AG08396 (cell line): ENCODE measurements at regions not wholly inside any gene's neighbourhood (a gene's known extent, or its start where the extent isn't known, plus 50 kb on each side); places are given as distances from the start of the nearest gene placed in this dataset.

ENCODE experiments used
- DNase-seq: peaks from one replicate; pipeline ENCODE4 v3.0.0; 2012; ENCODE audit warnings: low spot score, mixed read lengths

DNA sequence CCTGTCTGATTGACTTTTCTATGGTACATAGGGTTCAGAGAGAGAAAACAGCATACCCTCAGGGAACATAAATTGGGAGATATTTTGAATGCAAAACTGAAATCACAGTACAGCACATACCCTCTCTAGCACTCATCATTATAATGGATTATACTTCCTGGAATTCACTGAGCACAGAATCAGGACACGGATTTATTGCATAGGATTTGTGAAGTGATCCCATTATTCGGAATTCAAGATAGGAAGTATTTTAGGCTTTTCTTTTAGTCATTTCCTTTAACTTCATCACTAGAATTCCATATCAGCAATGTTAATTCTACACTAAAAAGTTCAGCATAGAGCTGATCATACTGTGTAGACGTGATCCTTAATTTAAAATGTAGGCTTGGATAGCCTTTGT lies 407.0 kb downstream of the PID1 start:
- DNase-seq = no peak

DNA sequence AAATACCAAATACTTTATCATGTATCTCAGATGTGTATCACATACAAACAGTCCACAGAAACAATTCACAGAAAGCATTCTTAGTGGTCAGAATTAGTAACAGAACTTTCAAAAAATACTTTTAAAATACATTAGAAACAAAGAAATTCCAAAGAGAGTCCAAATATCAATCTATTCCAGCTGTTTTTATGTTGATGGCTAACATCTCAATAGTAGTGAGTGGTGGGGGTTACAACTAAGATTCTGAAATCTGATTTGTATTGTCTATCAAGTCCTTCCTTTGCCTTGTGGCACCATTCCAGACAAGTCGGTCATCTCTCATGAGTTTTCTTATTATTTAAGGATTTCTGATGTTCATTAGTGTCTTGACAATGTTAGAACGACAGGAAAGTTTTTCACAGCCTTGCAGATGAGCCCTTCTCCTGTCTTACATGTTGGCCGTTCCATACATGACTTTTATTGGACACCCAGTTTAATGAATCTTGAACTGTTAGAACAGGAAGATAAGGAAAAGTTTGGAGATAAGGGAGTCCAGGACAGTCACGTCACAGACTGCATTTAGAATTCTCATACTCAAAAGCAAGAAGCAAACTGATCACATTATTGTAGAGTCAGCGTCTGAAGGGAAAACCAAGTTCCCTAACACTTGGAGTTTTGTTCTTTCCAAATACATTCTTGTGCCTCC lies 410.3 kb downstream of the PID1 start:
- no peak for DNase-seq

DNA sequence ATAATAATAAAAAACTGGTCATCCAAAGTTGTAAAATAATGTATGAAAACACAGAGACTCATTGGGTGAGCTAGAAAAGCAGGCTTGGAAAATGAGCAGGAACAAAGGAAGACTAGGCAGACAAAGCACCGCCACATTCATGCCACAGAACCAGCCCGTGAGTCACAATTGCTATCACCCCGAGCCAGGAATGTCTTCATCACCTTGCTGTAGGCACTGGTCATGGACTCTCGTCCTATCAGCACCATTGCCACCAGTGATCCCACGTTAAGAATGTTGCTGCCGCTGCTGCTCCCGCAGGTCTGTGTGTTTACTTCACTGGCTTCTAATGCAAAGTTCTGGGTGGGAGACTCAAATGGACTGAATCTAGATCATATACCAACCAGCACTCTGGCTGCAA lies 417.9 kb downstream of the PID1 start:
- no peak for DNase-seq

DNA sequence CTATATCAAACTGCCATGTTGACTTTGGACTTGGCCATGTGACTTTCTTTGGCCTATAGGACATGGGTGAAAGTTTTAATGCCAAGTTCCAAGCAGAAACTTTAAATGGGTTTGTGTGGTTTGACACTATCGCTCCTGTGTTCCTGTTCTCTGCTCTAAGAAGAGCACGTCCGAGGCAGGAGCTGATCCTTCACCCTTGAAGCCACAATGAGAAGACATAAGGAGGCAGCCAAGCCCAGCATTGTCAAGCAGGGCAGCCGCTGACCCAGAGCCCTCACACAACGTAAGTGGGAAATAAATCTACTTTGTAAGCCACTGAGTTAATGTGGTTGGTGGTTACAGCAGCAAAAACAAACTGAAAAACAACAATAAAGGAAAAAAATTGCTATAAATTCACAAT lies 422.4 kb downstream of the PID1 start:
- DNase-seq = no peak

DNA sequence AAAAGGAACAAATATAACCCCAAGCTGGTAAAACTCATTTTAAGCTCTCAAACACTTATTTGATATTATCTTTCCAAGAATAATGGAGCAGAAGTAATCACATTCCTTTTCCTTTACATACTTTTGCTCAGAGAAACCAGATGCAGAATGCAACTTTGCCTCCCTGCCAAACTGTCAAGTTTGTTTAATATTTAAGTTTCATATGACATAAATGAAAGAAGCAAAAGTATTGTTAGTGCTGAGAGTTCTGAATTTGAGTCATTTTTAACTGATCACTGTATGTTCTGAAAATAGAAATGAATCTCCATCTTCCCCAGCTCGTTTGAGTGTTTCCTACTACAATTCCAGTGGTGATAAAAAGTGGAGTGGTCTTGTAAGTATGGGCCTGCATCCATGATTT lies 423.4 kb downstream of the PID1 start:
- no peak for DNase-seq

DNA sequence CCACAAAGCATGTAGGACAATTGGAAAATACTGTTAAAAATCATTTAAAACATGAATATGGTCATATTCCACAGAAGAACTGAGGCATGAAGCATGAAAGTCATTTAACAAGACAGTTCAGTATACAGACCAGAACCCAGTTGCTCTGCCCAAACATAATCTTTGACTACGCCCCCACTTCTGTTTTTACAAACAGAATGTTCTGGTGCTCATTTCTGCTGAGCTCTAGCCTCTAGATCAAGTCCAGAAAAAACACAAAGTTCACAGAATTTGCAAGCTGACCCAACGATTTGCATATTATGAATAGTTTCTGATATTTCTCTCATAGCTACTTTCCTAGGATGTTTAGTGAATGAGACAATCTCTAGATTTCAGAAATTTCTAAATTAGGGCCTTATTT lies 424.9 kb downstream of the PID1 start:
- DNase-seq = no peak

DNA sequence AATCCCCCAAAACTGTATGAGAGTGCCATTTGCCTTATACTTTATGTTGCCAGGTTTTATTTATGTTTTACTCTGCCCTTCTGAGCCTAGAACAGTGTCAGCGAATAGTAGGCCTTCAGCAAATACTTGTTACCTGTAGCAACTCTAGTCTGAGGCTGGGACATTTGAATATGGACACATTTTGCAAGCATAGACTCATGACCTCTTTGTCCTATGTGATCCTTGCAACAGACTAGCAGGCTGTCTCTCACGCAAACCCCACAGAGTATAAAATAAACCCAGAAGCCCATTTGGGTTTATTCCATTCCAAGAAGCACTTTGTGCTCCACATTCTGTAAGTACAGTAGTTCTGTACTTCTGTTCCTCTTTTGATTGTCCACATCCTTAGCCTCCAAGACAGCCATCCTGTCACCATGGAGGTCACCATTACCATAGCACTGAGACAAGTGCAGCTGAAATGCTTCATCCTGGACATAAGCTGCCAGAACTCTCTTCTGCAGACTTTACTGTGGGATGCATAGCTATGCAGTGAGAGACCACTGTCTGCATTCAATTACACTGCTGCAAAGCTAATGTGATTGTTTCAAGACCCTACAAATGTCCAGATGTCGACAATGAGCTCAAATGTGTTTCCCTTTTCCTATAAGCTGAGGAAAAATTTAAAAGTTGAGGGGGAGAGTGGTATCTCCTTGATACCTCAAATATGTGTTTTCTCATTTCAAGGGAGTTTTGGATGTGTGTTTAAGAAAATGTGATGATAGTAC lies 425.7 kb downstream of the PID1 start:
- DNase-seq = no peak

DNA sequence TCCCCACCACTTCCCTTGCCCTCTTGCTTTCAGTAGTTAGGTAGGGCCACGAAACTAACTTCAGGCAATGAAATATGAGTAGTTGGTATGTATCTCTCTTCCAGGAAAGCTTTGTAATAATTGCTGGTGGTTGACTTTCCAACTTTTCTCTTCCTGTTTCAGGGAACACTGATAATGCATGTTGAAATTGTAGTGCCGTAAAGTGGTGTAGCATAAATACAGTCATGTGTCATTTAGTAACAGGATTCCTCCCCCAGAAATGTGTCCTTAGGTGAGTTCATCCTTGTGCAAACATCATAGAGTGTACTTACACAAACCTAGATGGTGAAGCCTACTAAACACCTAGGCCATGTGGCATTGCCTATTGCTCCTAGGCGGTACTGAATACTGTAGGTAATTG lies 429.2 kb downstream of the PID1 start:
- DNase-seq = no peak

DNA sequence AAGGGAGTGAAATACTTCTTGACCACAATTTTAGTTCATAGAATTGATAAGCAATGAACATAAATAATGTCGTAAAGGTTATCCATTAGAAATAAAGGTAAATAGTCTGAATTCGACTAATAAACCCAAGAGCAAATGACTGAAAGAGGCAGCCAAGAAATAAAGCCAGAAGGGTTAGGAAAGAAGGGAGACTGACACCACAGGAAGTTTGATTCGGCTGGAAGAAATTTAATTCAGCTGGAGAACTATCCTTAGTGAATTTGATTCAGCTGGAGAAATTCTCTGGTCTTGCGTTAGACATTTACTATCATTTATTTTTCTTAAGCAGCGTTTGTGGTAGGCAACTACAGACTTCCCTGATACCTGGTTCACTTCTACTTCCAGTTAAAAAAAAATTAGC lies 429.6 kb downstream of the PID1 start:
- no peak for DNase-seq

DNA sequence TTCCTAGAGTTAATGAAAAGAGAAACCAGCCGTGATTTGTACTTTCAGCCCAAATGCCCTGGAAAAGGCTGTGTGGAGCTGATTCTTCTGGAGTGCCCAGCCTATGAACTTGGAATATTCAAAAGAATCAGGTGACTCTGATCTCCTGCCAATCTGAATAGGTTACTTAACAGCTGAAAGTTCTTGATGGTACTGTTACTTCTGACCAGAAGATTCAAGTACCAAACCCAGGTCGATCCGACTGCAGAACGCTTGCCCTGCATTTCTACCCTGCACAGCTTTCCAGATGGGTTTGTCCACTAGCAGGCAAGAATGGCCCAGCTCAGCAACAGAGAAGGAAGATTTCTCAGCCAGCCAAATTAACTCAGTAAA lies 430.4 kb downstream of the PID1 start:
- DNase-seq = no peak

DNA sequence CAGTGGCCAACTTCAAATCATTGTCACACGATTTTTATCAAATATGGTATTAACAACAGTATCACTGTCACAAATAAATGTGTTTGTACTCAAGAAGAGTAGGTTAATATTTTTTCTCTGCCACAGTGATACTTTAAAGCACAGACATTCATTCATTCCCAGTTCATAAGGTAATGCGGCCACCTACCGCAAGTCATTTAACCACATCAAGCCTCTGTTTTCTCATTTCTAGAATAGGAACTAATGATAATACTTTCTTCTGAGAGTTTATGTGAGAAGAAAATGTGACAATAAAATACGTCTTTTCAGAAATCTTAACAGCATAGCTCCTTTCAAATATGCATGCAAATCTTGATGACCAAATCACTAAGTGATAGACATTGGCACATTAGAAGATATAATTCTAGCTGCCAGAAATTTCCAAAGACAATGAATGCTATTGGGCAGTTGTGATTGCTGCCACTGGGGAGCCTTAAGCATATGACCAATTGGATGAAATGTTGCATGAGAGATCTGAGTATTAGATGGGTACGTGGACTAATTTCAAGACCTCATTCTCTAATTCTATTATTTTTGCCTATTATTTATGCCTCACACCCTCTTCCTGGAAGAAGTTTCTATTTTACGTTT lies 430.9 kb downstream of the PID1 start:
- DNase-seq = no peak

DNA sequence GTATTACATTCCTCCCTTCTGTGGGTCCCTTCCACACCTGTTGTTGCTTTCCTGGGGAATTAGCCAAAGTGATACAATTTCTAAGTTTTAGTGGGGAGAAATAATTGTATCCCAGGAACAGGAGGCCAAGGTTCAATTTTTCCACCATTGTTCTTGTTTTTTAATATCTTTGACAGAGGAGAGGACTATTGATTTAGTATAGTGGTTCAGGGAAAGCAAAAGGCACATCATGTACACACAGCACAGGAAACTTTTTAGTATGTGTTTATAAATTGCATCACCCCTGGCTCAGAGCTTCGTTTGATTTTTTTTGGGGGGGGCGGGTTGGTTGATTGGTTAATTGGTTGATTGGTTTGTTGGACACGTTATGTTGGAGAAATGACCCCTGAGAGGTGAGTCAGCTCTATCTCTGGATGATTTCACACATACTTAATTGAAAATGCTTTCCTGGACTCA lies 431.6 kb downstream of the PID1 start:
- no peak for DNase-seq

DNA sequence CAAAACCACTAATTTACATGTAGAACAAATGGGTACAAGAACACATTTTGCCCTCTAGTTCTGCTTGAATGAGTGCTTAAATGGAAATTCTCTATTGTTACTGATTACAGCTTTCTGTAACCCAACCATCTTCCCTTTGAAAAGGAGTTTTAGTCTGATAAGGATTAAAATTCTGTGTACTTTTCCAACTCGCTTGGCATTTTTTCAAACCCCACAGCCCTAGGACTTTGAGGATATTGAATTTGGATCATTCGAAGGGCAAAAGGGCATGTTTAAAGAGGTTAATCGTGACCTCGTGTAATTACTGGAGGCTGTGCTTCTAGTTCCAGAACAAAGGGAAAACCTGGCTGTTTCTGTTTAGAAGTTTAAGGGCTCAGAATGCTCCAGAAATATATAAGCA lies 432.3 kb downstream of the PID1 start:
- DNase-seq = no peak

DNA sequence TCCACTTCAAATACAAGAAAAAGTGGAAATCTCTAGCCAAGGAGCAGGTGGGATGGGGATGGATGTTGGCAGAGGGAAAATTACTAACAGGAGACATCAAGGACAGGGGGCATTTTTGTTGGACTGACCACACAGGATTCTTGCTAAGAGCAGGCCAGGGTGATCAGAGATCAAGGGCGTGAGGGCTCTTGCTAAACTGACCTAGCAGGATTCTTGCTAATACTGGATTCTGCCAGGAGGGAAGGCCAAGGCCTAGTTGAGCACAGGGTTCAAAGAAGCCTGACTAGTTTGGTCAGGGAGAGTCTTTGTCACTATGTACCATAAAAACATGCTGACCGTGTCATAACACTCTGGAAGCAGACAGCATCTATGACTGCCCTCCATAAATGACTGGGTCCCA lies 442.7 kb downstream of the PID1 start:
- no peak for DNase-seq

DNA sequence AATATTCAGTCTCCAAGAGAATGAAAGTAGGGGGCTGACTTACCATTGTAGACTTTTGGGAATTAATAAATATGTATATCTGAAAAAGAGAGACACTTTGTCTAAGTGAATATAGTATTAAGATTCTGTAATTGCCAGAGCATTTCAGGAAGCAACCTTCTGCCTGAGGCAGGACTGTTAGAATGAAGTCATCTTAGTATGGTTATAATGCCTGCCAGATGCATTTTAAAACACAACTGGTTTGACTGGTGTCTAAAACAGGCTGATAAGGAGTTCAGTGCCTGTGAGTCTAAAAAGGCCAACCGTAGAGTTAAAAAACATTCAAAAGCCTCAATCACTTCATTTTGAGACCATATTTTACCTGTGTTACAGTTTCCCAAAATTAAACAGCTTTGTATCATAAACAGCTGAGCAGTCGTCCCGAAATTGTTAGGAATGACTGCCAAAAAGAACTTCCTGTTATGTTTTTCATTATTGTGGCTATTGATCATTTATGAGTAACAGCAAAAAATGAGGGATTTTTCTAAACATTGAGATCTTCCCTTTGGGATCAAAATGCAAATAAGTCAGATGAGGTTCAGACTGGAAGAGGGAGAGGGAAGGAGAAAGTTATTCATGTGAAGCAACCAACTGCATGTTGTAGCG lies 443.9 kb downstream of the PID1 start:
- peak; percentile 29 for DNase-seq

DNA sequence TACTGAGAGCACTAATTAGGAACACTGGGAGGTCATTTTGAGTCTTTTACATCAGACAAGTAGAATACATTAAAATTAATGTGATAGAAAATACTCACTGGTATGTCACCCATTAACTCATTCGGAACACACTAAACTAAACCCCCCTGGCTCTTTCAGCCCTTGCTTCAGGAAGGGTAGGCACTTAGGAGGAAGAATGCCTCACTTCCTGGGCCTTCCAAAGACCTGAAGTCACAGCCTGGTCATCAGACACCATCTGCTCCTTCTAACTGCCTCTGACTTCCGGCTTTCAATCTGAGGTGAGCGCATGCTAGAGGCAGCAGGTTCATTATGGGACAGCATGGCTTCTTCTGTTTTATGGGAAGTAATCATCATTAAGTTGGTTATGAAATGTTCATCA lies 451.4 kb downstream of the PID1 start:
- no peak for DNase-seq

DNA sequence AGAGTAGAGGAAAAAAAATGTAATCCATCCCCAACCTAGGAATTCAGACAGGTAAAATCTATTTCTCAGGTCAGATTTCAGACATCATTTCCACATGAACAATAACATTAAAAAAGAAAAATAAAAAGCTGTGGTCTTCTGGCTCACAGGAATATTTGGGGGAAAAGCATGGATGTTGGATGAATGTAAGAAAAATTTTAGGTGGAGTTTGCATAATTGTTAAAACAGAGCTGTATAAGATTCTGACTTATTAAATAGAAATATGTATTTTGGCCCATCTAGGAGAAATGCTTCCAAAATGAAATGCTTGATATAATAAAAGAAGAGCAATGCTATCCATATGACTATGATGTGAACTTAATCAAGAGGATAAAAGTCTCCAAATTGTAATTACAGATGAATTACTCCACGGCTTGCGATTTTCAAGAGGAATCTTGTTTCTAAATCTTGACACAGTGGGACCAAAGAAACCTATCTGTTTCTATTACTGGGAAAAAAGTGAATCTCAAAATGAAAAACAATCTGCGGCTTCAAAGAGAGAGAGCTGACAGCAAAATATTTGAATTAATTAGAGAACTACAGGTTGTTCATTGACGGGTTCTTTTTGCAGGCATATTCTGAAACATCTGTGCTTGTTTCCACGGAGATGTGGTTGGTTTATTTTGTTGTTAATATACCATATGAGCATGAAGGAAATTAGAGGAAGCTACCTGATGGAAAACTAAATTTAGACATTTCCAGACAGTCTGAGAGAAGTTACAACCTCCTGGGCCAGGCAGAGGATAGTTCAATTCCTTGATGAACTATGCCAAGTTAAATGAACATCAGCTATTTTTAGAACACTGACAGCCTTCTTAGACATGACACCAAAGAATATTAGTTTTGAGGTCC lies 468.7 kb downstream of the PID1 start:
- no peak for DNase-seq

DNA sequence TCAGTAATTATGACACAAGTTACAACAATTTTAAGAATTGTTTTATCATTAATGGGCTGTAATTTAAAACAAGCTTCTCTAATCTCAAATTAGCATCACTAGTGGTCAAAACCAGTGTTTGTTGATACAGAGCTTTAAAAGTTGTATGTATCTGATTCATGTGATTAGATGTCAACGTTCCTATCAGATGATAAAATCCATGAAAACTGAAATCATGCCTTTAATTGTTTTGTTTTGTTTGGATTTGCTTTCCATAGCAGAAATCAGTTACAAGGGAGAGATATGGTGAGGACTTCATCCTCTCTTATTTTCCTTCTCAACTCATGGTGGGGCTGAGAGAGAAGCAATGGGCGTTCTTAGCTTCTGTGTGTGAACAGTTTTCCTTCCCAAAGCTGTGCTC lies 469.6 kb downstream of the PID1 start:
- no peak for DNase-seq

DNA sequence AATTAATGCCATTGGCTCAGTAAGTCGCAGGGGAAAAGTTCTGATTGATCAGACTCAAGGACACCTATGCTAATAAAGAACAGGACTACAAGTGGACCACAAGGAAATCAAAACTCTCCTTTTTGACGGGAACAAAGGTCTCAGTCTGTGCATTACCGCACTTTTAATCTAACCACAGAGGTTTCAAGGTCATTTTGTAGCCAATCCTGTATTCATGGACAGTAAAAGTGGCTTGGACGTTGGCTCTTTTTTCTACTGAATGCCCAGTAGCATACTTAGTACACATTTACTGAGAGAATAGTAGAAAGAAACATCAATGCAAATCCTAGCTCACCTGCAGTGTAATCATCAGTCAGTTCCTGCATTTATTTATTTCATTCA lies 471.9 kb downstream of the PID1 start:
- no peak for DNase-seq

DNA sequence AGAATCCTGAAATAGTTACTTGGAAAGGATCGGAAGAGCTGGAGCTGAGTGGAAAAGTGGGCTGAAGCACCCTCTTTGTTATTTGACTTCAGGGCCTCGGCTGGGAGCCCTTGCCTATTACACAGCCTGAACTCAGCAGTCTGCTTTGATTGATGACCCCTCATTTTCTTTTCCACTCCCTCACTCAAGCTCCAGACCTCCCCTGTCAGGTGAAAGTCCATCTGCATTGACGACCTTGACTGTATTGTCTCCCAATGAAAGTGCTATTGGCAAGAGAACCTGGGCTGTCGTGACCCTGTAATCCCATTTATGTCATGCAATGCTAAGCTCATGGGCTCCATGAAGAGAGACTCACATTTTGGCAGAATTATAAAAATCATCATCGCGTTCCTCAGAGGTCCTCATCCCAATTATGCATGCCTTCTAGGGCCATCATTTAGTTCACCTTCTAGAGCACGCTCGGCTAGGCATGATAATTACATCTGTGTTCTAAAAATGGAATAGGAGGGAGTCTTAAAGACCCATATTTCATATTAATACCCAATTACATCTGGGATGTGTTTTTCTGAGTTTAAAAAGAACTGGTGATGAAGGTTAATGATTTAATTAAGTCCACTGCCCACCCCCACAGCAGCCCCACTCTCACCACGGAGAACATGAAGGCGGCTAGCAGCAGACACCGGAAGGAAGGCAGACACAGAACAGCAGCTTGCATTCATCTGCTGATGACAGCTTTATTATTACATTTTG lies 472.5 kb downstream of the PID1 start:
- no peak for DNase-seq

DNA sequence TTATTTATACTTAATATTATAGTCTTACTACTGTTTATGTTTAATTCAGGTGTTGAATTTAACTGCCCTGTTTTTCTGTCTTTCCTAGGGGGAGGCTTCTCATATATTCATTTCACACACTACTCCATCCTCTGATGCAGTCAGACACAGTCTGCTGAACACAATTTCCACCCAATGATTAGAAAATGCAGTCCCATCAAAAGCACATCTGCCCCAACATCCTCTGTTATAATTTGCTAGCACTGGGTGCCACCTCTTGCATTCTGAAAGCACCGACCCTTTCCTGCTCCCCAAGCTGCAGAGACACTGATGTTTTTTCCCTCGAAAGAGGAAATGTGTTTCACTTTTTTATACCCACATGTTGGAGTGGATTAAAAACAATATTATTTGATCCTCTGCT lies 474.7 kb downstream of the PID1 start:
- no peak for DNase-seq
